Cardiac septum (tissue), 1 donor: ENCODE measurements at regions not wholly inside any gene's neighbourhood (a gene's known extent, or its start where the extent isn't known, plus 50 kb on each side); places are given as distances from the start of the nearest gene placed in this dataset.
"Not testable (repeated sequence)": the region's sequence is repeated elsewhere in the genome, so short reads cannot be mapped to it uniquely, and the experiment has no call there.

ENCODE experiments used
- DNase-seq: peaks from one replicate; pipeline ENCODE4 v3.0.0-alpha.2; 2020; ENCODE audit warnings: low spot score
- intact Hi-C: fragments of 100-400 bp; cut with DNase I; formaldehyde crosslinking; loops from one replicate; pipeline ENCODE4 v1.14.0; 2022
- donor health status: DM: no; HTN: no; CAD: no.

- DNase-seq: peak; percentile 55
- intact Hi-C loops: no loop called here
Observed at GRCh38 chr6:44039839-44040350, 87.4 kb downstream of the MRPL14 start.

GRCh38 chr6:44039191-44039719 lies 88.0 kb downstream of the MRPL14 start:
- intact Hi-C loops: no loop called here
- peak; percentile 71 for DNase-seq

GRCh38 chr6:44038543-44039065 lies 88.6 kb downstream of the MRPL14 start:
- no peak for DNase-seq
- intact Hi-C loops: no loop called here

GRCh38 chr6:44037847-44038542 lies 89.3 kb downstream of the MRPL14 start:
- intact Hi-C loops: no loop called here
- DNase-seq: peak; percentile 56

GRCh38 chr6:44037276-44037675 lies 90.0 kb downstream of the MRPL14 start:
- DNase-seq, intact Hi-C loops: not testable (repeated sequence)

GRCh38 chr6:44036699-44037101 lies 90.6 kb downstream of the MRPL14 start:
- no peak for DNase-seq
- intact Hi-C loops: no loop called here

- intact Hi-C loops: no loop called here
- no peak for DNase-seq
Observed at GRCh38 chr6:44036196-44036595, 91.1 kb downstream of the MRPL14 start.

- DNase-seq: no peak
- intact Hi-C loops: no loop called here
Observed at GRCh38 chr6:44035621-44036020, 91.6 kb downstream of the MRPL14 start.

GRCh38 chr6:44034931-44035345 lies 92.3 kb downstream of the MRPL14 start:
- intact Hi-C loops: no loop called here
- no peak for DNase-seq

GRCh38 chr6:44034391-44034861 lies 92.8 kb downstream of the MRPL14 start:
- peak; percentile 63 for DNase-seq

GRCh38 chr6:44030812-44031454 lies 96.3 kb downstream of the MRPL14 start:
- intact Hi-C loops: no loop called here
- peak; percentile 64 for DNase-seq

More at GRCh38 chr6:44034391-44034861, 92.8 kb downstream of the MRPL14 start:
- intact Hi-C loops: no loop called here

- intact Hi-C loops: no loop called here
- DNase-seq: peak; percentile 60
Observed at GRCh38 chr6:44029444-44030185, 97.6 kb downstream of the MRPL14 start.

- intact Hi-C loops: no loop called here
- DNase-seq: peak; percentile 63
Observed at GRCh38 chr6:44028789-44029310, 98.4 kb downstream of the MRPL14 start.

- no peak for DNase-seq
- intact Hi-C loops: no loop called here
Observed at GRCh38 chr6:44025226-44025625, 102.0 kb downstream of the MRPL14 start.

GRCh38 chr6:44024574-44025219 lies 102.6 kb downstream of the MRPL14 start:
- intact Hi-C loops: no loop called here
- DNase-seq: no peak

GRCh38 chr6:44023586-44024454 lies 103.4 kb downstream of the MRPL14 start:
- intact Hi-C loops: no loop called here
- DNase-seq: peak; percentile 61

GRCh38 chr6:44022671-44023352 lies 104.4 kb downstream of the MRPL14 start:
- DNase-seq: peak; percentile 66
- intact Hi-C loops: no loop called here

- intact Hi-C loops: no loop called here
- DNase-seq: no peak
Observed at GRCh38 chr6:44022296-44022661, 105.0 kb downstream of the MRPL14 start.
